Spleen (tissue), 7 donors: ENCODE measurements at regions not wholly inside any gene's neighbourhood (a gene's known extent, or its start where the extent isn't known, plus 50 kb on each side); places are given as distances from the start of the nearest gene placed in this dataset.
"Not testable (repeated sequence)": the region's sequence is repeated elsewhere in the genome, so short reads cannot be mapped to it uniquely, and the experiment has no call there.

Experiments
- CTCF ChIP-seq, 11 experiments: fragments of 200-600 bp in 7 of 11; fragments of 450-650 bp in 4 of 11; sonication (generic) in 4 of 11; IDR thresholded peaks in 8 of 11; conservative IDR thresholded peaks in 3 of 11; 1 replicate in 7 of 11; 2 replicates in 4 of 11; pipeline versions ENCODE4 v1.4.0 to v1.8.0; 2016 to 2021; ENCODE audit warnings: antibody characterized with exemption in 11 of 11, inconsistent platforms in 4 of 11, mild to moderate bottlenecking in 1 of 11
- POLR2A ChIP-seq, 3 donors: fragments of 450-650 bp; IDR thresholded peaks; one replicate each; pipeline ENCODE4 v1.5.1; 2017; ENCODE audit warnings: antibody characterized with exemption in 3 of 3, mild to moderate bottlenecking in 1 of 3
- POLR2AphosphoS5 ChIP-seq, 3 donors: sonication (generic); formaldehyde crosslinking; IDR thresholded peaks; one replicate each; pipeline ENCODE4 v1.5.1; 2017; ENCODE audit warnings: antibody characterized with exemption in 3 of 3
- donor health status: DM: no; HTN: no; CAD: no; lungs with moderate emphysema.
- donor health status: DM: no; HTN: no; CAD: no.
- donor health status: DM: no; HTN: no; CAD: no.

- TF ChIP-seq CTCF (IDR thresholded peaks at IDR 0.05 in 8 of 11, conservative IDR thresholded peaks at IDR 0.05 in 3 of 11); POLR2A (IDR thresholded peaks at IDR 0.05); POLR2AphosphoS5 (IDR thresholded peaks at IDR 0.05): not testable (repeated sequence)
These were observed 76.4 kb upstream of the XKR3 start for GRCh38 chr22:16901579-16901978.
